ENCODE measurements at regions not wholly inside any gene's neighbourhood (a gene's known extent, or its start where the extent isn't known, plus 50 kb on each side); places are given as distances from the start of the nearest gene placed in this dataset.

- no peak for TF ChIP-seq CTCF (IDR thresholded peaks at IDR 0.05)
- TF ChIP-seq POLR2AphosphoS5 (IDR thresholded peaks at IDR 0.05): no peak
- no peak for TF ChIP-seq POLR2A (IDR thresholded peaks at IDR 0.05; ENCODE audit: low read depth)
- TF ChIP-seq EP300 (IDR thresholded peaks at IDR 0.05): no peak
These were observed 511.4 kb upstream of the ARX start for GRCh38 chrX:25527156-25527555.

Measured in esophagus muscularis mucosa (tissue), 4 donors.